Mesothelial cell of epicardium (in vitro differentiated cells): ENCODE measurements at regions not wholly inside any gene's neighbourhood (a gene's known extent, or its start where the extent isn't known, plus 50 kb on each side); places are given as distances from the start of the nearest gene placed in this dataset.

ENCODE experiments used
- DNase-seq, 2 experiments: peaks; one replicate each; pipeline ENCODE4 v3.0.0; 2021; ENCODE audit warnings: low spot score in 2 of 2; ENCODE audit not compliant: unreplicated experiment in 2 of 2
- H3K27ac Mint-ChIP-seq: 2 replicates; pipeline ENCODE4 v1.8.0; 2021; ENCODE audit warnings: mixed read lengths
- H3K27me3 Mint-ChIP-seq: 2 replicates; pipeline ENCODE4 v1.8.0; 2021; ENCODE audit warnings: low read depth, mixed read lengths
- H3K36me3 Mint-ChIP-seq: 2 replicates; pipeline ENCODE4 v1.8.0; 2021; ENCODE audit warnings: mixed read lengths
- H3K4me1 Mint-ChIP-seq: 2 replicates; pipeline ENCODE4 v1.8.0; 2021; ENCODE audit warnings: mixed read lengths
- H3K4me3 Mint-ChIP-seq: 2 replicates; pipeline ENCODE4 v1.8.0; 2021; ENCODE audit warnings: mild to moderate bottlenecking, moderate library complexity, mixed read lengths
- H3K9me3 Mint-ChIP-seq: 2 replicates; pipeline ENCODE4 v1.8.0; 2021; ENCODE audit warnings: mixed read lengths
- TF ChIP-seq, protein P1 (sequence below): fragments of 200-600 bp; sonication (generic); IDR thresholded peaks from one replicate; pipeline ENCODE4 v1.5.0; 2021; ENCODE audit warnings: antibody characterized with exemption; ENCODE audit not compliant: unreplicated experiment

DNA sequence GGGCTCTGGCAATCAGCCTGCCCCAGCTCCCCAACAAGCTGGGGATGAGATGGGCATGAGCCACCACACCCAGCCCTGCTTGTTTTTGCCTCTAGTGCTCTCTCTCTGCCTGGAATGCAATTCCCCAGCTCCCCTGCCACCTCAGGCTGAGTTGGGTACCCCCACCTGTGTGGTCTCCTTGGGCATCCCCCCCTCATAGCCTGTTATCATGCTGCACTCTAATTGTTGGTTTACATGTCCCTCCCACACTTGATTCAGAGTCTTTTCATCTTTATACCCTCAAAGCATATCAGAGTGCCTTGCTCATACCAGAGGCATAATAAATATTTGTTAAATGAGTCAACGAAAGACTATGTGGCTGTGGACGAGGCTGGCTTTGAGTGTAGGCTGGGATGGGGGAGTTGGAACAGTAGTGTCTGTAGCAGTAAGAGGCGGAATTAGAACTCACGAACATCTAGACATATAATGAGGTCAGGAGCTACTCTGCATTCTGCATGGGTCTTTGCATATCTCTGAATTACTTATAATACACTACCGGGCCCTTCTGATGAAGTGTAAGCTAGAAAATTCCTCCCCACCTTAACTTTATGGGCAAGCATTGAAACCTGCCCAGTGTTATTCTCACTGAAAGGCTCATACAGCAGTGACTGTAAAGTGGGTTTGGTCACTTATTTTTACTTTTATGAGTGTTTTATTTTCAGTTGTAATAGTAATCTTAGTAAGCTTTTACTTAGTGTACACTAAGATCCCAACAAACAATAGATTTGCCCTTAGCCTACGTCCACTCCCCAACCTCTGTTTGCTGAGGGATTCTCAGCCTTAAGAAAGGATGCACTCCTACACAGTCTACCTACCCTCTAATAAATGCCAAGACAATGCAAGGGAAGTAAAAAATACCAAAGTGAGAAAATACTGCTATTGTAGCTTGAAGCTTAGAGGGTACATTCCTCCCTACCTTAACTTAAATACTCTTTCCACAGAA, 58.7 kb downstream of the EDN1 start:
- H3K36me3 Mint-ChIP-seq, result peaks cover 1% of the 10 kb centered on the region
- peaks cover 3% of the 10 kb centered on the region for H3K4me1 Mint-ChIP-seq

DNA sequence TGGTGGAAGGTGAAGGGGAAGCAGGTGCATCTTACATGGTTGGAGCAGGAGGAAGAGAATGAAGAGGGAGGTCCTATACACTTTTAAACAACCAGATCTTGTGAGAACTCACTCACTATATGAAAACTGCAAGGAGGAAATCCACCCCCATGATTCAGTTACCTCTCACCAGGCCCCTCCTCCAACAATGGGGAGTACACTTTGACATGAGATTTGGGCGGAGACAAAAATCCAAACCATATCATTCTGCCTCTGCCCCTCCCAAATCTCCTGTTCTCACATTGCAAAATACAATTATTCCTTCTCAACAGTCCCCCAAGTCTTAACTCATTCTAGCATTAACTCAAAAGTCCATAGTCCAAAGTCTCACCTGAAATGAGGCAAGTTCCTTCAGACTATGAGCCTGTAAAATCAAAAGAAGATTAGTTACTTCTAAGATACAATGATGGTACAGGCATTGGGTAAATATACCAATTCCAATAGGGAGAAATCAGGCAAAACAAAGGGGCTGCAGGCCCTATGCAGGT, 60.5 kb downstream of the EDN1 start:
- Mint-ChIP-seq H3K36me3 (peaks cover 1% of the 10 kb centered on the region), H3K4me1 (peaks cover 3% of the 10 kb centered on the region), H3K27me3 (peaks cover 2% of the 10 kb centered on the region), H3K4me3 (no peak overlapping the region), H3K27ac (no peak overlapping the region), H3K9me3 (peaks cover 16% of the 10 kb centered on the region)
- TF ChIP-seq, protein P1, sequence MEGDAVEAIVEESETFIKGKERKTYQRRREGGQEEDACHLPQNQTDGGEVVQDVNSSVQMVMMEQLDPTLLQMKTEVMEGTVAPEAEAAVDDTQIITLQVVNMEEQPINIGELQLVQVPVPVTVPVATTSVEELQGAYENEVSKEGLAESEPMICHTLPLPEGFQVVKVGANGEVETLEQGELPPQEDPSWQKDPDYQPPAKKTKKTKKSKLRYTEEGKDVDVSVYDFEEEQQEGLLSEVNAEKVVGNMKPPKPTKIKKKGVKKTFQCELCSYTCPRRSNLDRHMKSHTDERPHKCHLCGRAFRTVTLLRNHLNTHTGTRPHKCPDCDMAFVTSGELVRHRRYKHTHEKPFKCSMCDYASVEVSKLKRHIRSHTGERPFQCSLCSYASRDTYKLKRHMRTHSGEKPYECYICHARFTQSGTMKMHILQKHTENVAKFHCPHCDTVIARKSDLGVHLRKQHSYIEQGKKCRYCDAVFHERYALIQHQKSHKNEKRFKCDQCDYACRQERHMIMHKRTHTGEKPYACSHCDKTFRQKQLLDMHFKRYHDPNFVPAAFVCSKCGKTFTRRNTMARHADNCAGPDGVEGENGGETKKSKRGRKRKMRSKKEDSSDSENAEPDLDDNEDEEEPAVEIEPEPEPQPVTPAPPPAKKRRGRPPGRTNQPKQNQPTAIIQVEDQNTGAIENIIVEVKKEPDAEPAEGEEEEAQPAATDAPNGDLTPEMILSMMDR, result no peak
- no peak for DNase-seq

More for the DNA sequence above, 58.7 kb downstream of the EDN1 start:
- no peak for DNase-seq
- H3K27ac Mint-ChIP-seq, result no peak overlapping the region
- no peak overlapping the region for H3K4me3 Mint-ChIP-seq
- TF ChIP-seq, protein P1, result no peak
- H3K27me3 Mint-ChIP-seq, result peaks cover 4% of the 10 kb centered on the region
- peaks cover 16% of the 10 kb centered on the region for H3K9me3 Mint-ChIP-seq

DNA sequence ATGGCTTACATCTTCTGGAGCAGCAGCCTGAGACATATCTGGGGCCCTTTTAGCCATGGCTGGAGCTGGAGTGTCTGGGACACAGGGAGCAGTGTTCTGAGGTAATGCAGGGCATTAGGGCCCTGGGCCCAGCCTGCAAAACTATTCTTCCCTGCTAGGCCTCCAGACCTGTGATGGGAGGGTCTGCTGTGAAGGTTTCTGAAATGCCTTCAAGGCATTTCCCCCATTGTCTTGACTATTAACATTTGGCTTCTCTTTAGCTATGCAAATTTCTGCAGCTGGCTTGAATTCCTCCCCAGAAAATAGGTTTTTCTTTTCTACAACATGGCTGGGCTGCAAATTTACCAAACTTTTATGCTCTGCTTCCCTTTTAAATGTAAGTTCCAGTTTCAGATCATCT, 61.5 kb downstream of the EDN1 start:
- H3K27me3 Mint-ChIP-seq, result no peaks in the 10 kb centered on the region
- H3K4me3 Mint-ChIP-seq, result no peak overlapping the region
- TF ChIP-seq, protein P1, result no peak
- H3K9me3 Mint-ChIP-seq, result peaks cover 16% of the 10 kb centered on the region
- H3K27ac Mint-ChIP-seq, result no peak overlapping the region
- H3K4me1 Mint-ChIP-seq, result peaks cover 3% of the 10 kb centered on the region
- DNase-seq, result no peak
- H3K36me3 Mint-ChIP-seq, result peaks cover 1% of the 10 kb centered on the region

DNA sequence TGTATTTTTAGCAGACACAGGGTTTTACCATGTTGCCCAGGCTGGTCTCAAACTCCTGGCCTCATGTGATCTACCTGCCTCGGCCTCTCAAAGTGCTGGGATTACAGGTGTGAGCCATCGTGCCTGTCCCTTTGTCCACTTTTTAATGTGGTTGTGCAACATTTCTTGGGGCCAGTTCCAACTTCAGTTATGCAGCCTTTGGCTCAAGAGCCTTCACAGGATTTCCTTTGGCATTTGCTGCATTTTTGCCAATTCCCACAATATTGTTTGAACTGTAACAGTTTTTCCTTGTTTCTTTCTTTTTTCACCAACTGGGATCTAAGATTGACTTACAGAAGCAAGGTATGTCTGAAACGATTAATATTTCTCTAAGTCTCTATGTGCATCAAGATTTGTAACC, 63.6 kb downstream of the EDN1 start:
- DNase-seq, result no peak
- Mint-ChIP-seq H3K27ac (no peak overlapping the region), H3K9me3 (peaks cover 16% of the 10 kb centered on the region), H3K36me3 (peaks cover 1% of the 10 kb centered on the region), H3K27me3 (no peaks in the 10 kb centered on the region), H3K4me3 (no peak overlapping the region), H3K4me1 (peaks cover 3% of the 10 kb centered on the region)
- TF ChIP-seq, protein P1, result no peak

DNA sequence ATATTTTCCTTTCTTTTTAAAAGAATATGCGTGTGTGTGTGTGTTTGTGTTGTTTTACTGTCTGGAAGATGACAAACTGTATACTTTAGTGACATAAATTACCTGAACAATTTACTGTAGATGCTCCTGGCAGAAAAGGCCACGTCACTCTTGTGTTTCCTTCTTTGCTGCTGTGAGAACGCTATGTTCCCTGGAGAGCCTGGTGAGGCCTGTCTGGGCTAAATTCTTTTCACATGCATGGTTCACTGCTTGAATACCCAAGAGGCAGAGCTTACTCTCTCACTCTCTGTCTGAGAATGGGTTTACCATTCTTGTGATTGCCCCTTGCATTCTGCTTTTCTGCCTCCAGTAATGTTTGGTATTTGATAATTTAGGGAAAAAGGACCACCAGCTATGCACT, 64.3 kb downstream of the EDN1 start:
- DNase-seq, result no peak
- Mint-ChIP-seq H3K27ac (no peak overlapping the region), H3K4me3 (no peak overlapping the region), H3K4me1 (peaks cover 3% of the 10 kb centered on the region), H3K36me3 (peaks cover 1% of the 10 kb centered on the region), H3K27me3 (no peaks in the 10 kb centered on the region), H3K9me3 (peaks cover 16% of the 10 kb centered on the region)
- TF ChIP-seq, protein P1, result no peak
